HT-29 (cell line): ENCODE measurements at regions not wholly inside any gene's neighbourhood (a gene's known extent, or its start where the extent isn't known, plus 50 kb on each side); places are given as distances from the start of the nearest gene placed in this dataset.
"Not testable (repeated sequence)": the region's sequence is repeated elsewhere in the genome, so short reads cannot be mapped to it uniquely, and the experiment has no call there.

Experiments
- DNase-seq: peaks from one replicate; pipeline ENCODE4 v3.0.0-alpha.2; 2015; ENCODE audit warnings: low spot score

DNA sequence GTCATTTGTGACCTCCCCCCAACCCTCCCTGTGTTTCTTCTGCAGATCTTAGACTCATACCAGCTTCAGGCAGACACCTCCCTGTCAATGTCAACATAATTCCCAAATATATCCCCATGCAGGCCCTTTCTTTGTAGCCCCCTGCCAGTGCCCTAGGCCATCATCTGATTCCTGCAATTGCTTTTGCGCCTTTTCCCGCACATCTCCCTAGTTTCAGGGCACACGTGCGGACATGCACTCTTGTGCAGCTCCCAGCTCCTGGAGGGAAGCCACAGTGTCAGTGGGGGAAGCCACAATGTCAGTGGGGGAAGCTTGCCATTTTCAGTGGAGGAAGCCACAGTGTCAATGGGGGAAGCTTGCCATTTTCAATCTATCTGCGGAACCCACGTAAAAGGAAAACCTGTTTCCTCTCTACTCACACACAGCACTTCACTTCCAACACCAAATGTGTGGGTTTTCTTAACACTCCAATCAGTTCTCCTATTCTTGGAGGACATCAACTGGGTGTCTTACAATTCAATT lies 256.4 kb downstream of the ACKR3 start:
- DNase-seq = no peak

GRCh38 chr2:236826606-236827156 lies 257.1 kb downstream of the ACKR3 start:
- DNase-seq = no peak

- no peak for DNase-seq
Observed at GRCh38 chr2:236827997-236828396, 257.7 kb upstream of the COPS8 start.

DNA sequence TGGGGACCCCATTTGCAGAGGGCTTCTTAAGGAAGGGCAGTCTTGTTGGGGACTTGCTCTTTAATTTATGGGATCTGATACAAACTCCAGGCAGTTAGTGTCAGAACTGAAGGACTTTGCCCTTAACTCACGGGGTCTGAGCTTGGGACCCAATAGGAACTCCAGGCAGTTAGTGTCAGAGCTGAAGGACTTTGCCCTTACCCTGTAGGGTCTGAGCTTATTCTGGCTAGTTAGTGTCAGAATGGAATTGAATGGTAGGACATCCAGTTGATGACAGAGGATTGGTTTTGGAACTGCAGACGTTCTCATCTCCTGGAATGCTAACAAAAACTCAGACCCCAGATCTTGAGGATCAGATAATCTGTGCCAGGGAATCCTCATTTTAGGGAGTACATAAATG lies 256.9 kb upstream of the COPS8 start:
- DNase-seq = no peak

GRCh38 chr2:236830926-236831325 lies 254.8 kb upstream of the COPS8 start:
- DNase-seq = no peak

DNA sequence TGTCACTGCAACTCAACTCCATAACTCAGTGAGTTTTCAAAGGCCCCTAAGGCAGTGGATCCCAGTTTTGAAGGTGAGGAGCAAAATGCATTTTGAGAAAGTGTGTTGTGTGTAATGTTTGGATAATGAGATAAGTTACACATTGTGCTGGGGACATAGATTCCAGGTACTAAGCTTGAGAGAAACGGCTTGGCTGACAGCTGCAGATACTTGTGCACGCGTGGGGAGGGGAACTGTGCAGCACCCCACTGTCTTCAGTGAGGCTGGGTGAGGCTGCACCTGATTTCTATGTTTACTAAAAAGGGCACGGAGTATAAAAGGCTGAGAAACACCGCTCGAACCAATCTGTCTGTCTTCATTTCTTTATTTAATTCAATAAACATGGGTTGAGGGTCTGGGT lies 254.0 kb upstream of the COPS8 start:
- DNase-seq = no peak

DNA sequence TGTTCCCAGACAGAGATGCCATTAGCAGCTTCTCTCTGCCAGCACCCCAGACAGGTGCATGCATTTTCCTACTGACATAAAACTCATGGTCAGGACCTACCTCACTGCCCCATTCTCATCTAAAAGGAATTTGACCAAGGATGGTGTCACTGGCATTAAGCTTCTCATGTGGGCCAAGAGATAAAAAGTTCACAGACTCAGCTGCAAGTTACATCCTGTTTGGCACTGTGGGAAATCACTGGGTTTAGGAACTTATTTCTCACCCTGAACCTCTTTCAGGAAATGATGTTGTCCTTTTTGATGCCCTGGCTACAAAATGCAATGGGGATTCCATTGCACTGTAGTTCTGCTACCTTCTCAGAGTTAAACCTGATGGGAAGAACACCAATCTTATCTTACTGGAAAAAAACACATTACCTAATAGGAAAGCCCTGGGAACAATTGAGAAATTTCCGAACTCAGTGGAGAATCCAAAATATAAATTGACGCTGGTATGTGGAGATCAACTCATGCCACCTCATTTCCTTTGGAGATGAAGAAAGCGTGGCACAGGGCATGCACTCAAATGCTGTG lies 252.1 kb upstream of the COPS8 start:
- no peak for DNase-seq

DNA sequence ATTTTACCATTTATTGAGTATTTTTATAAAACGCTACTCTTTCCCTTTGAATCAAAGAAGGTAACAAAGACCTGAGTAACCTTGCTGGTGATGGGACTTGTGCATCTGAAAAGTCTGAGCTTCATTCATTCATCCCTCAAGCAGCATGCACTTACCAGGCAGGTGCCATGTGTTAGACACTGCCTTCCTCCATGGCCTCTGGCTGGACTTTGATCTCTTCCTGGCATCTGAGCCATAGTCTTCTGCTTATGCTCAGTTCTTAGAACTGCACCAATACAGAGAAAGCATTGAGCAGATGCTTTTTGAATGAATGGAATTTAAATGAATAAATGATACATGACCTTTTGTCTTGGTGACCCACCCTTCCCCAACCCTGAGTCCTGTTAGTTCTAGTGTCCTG lies 251.4 kb upstream of the COPS8 start:
- no peak for DNase-seq

- no peak for DNase-seq
Observed at GRCh38 chr2:236835307-236836024, 250.2 kb upstream of the COPS8 start.

GRCh38 chr2:236836028-236836427 lies 249.7 kb upstream of the COPS8 start:
- not testable (repeated sequence) for DNase-seq

- DNase-seq = no peak
Observed at GRCh38 chr2:236840215-236840614, 245.5 kb upstream of the COPS8 start.

DNA sequence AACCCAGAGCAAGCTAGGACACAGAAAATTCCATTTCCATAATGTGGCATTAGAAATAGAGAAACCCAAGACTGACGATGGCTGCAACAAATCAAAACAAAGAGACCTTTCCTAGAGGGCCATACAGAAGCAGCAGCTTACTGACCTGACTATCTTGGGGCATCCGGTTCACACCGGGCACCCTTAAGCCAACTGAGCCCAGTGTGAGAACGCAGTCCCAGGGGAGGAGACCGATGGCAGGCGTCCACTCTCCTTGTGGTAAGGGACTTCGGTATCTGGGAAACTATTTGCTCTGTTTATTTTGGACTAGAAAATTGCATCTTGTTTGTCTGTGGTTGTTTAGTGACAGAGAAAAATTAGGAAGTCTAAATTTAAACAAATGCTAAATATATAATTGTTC lies 244.8 kb upstream of the COPS8 start:
- no peak for DNase-seq

- DNase-seq = no peak
Observed at GRCh38 chr2:236841389-236841788, 244.3 kb upstream of the COPS8 start.

GRCh38 chr2:236843161-236843968 lies 242.3 kb upstream of the COPS8 start:
- no peak for DNase-seq

GRCh38 chr2:236844711-236845110 lies 241.0 kb upstream of the COPS8 start:
- no peak for DNase-seq

DNA sequence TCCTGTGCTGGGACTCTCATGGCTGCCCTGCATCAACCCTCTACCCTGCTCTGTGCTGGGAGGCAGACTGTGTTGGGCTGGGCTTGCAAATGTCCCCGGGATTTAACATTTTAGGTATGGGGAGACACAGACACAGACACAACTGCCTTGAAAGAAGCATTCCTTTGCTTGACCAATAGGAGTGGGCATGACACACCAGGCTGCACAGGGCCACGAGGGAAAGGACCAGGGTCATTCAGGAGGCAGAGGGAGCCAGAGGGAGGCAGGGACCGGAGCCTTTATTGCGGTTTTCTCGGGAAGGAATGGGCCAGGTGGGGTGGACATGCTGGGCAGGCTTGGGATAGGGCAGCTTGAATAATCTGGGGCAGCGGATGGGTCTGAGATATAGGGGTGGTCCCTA lies 238.7 kb upstream of the COPS8 start:
- no peak for DNase-seq

DNA sequence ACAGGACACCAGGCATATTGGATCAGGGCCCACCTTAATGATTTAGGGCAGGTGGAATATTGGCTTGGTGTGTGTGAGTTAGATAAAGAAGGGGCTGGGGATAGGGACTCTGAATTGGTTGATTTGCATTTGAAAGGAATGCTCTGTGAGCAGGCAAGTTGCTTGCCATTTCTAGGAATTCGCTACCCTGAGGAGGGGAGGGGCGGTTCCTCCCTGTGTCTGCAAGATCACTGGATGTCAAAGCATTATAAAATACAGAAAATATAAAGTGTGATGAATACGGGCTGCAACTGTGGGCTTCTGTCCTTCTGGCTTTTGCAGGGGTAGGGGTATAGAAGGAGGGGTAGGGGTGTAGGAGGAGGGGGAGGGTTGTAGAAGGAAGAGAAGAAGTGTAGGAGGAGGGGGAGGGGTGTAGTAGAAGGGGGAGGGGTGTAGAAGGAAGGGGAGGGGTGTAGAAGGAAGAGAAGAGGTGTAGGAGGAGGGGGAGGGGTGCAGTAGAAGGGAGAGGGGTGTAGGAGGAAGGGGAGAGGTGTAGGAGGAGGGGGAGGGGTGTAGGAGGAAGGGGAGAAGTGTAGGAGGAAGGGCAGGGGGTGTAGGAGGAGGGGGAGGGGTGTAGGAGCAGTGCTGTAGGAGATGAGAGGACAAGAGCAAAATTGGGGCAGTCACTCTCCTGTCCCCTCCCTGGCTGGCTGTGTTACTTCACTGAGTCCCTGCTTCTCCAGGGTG lies 238.0 kb upstream of the COPS8 start:
- DNase-seq = no peak

DNA sequence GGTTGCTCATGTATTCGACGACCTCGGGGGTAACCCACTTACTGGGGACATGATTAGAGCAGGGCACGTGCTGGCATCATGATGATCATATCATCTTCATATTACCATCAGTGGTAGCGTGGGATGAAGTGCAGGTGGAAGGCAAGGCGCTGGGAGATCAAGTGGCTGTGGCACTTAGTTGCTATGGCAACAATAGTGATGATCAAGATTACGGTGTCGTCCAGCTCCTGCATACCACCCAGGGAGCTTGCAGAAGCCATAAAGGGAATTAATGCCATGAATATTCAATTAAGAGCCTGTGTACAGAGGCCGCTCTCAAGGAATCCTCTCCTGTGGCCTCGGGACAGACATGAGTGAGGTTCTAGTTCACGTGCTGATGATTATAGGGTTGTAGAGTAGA lies 237.2 kb upstream of the COPS8 start:
- DNase-seq = no peak

DNA sequence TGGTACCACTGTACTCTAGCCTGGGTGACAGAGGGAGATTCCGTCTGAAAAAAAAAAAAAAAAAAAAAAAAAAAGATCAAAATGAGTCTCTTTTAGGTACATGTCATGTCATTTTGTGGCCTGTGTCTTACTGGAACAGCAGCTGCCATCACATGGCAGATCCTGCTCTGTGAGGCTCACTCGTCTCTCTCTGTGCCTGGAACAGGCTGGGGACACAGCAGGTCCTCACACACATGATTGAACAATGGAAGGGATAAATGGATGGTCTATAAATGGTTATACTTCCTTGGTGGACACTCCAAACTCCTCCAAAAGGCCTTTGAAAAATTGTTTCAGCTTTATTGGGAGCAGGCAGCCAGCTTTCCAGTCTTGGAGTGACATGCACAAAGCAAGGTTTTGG lies 236.2 kb upstream of the COPS8 start:
- no peak for DNase-seq

GRCh38 chr2:236849940-236850339 lies 235.7 kb upstream of the COPS8 start:
- no peak for DNase-seq

- DNase-seq = no peak
Observed at GRCh38 chr2:236851187-236851586, 234.5 kb upstream of the COPS8 start.
